IMR-90 (cell line): ENCODE measurements at regions not wholly inside any gene's neighbourhood (a gene's known extent, or its start where the extent isn't known, plus 50 kb on each side); places are given as distances from the start of the nearest gene placed in this dataset.

Experiments used
- ATAC-seq: fragments of 200-7000 bp; cut with Tn5 transposase; 2 replicates; pipeline ENCODE4 v1.9.1; 2020; ENCODE audit warnings: low read depth, mild to moderate bottlenecking, moderate library complexity
- BruUV-seq: library from RNA; stranded (reverse); fragments of 400-500 nt; replicated peaks from 2 replicates; lab custom pipeline; 2021; lab: Mats Ljungman, UMichigan
- CTCF ChIA-PET: fragments of 300-600 bp; formaldehyde crosslinking; extraction: SDS; loops from one replicate; lab custom pipeline; 2021; ENCODE audit warnings: antibody characterized with exemption; lab: Yijun Ruan, JAX
- POLR2A ChIA-PET: fragments of 300-600 bp; sonication (Branson Sonifier 250); formaldehyde crosslinking; loops from one replicate; lab custom pipeline; 2022; ENCODE audit warnings: antibody characterized with exemption; ENCODE audit not compliant: unreplicated experiment; lab: Charles Lee
- DNase-seq: peaks from one replicate; pipeline ENCODE4 v3.0.0; 2013
- H2AFZ ChIP-seq: replicated peaks from 2 replicates; pipeline ENCODE3; 2013; ENCODE audit warnings: low read length, mild to moderate bottlenecking; ENCODE audit not compliant: poor library complexity
- H2AK5ac ChIP-seq: 2 replicates; pipeline ENCODE4 v1.6.1; 2013; ENCODE audit warnings: low read depth, low read length, inconsistent platforms
- H2AK9ac ChIP-seq: replicated peaks from 2 replicates; pipeline ENCODE3; 2013; ENCODE audit warnings: mild to moderate bottlenecking, low read depth, low read length, moderate library complexity; ENCODE audit not compliant: poor library complexity
- H2BK120ac ChIP-seq: 2 replicates; pipeline ENCODE4 v1.6.1; 2013; ENCODE audit warnings: low read depth, low read length, inconsistent platforms
- H2BK15ac ChIP-seq: 3 replicates; pipeline ENCODE4 v1.6.1; 2013; ENCODE audit warnings: low read depth, low read length, inconsistent platforms
- H2BK20ac ChIP-seq: 2 replicates; pipeline ENCODE4 v1.6.1; 2013; ENCODE audit warnings: low read depth, mild to moderate bottlenecking, inconsistent platforms, low read length, moderate library complexity
- H2BK5ac ChIP-seq: 2 replicates; pipeline ENCODE4 v1.6.1; 2013; ENCODE audit warnings: mild to moderate bottlenecking, low read depth, low read length, inconsistent platforms; ENCODE audit not compliant: poor library complexity, severe bottlenecking
- H3K14ac ChIP-seq: replicated peaks from 2 replicates; pipeline ENCODE4 v1.6.1; 2013; ENCODE audit warnings: low read depth, low read length, inconsistent platforms
- H3K18ac ChIP-seq: 2 replicates; pipeline ENCODE4 v1.6.1; 2013; ENCODE audit warnings: low read depth, low read length, control low read depth
- H3K23ac ChIP-seq: 2 replicates; pipeline ENCODE4 v1.6.1; 2013; ENCODE audit warnings: low read depth, low read length, inconsistent platforms
- H3K27ac ChIP-seq: 2 replicates; pipeline ENCODE4 v1.5.1; 2013; ENCODE audit warnings: mild to moderate bottlenecking, control low read depth, low read length; ENCODE audit not compliant: insufficient read depth
- H3K27me3 ChIP-seq: 2 replicates; pipeline ENCODE4 v1.6.1; 2013; ENCODE audit warnings: low read length; ENCODE audit not compliant: control insufficient read depth, insufficient read depth
- H3K36me3 ChIP-seq: 2 replicates; pipeline ENCODE4 v1.6.1; 2013; ENCODE audit warnings: low read length, mixed read lengths; ENCODE audit not compliant: control insufficient read depth, insufficient read depth
- H3K4ac ChIP-seq: 2 replicates; pipeline ENCODE4 v1.6.1; 2013; ENCODE audit warnings: low read depth, low read length, inconsistent platforms
- H3K4me1 ChIP-seq: 2 replicates; pipeline ENCODE4 v1.6.1; 2013; ENCODE audit warnings: low read length, mixed read lengths; ENCODE audit not compliant: control insufficient read depth, insufficient read depth
- H3K4me2 ChIP-seq: 2 replicates; pipeline ENCODE4 v1.6.1; 2013; ENCODE audit warnings: low read depth, mild to moderate bottlenecking, control low read depth, low read length, moderate library complexity
- H3K4me3 ChIP-seq: 2 replicates; pipeline ENCODE4 v1.5.1; 2013; ENCODE audit warnings: low read depth, mild to moderate bottlenecking, control low read depth, low read length, moderate library complexity; ENCODE audit not compliant: insufficient read depth
- H3K56ac ChIP-seq: 2 replicates; pipeline ENCODE4 v1.6.1; 2013; ENCODE audit warnings: low read length, inconsistent platforms; ENCODE audit not compliant: insufficient read depth; ENCODE audit errors: extremely low read depth
- H3K79me1 ChIP-seq, 2 experiments: 2 replicates each; pipeline ENCODE4 v1.6.1; 2013; ENCODE audit warnings: low read length in 2 of 2, inconsistent platforms in 1 of 2, low read depth in 1 of 2
- H3K9ac ChIP-seq: 2 replicates; pipeline ENCODE4 v1.6.1; 2013; ENCODE audit warnings: low read depth, low read length, control low read depth
- H3K9me1 ChIP-seq: 2 replicates; pipeline ENCODE4 v1.6.1; 2013; ENCODE audit warnings: low read length, inconsistent platforms; ENCODE audit not compliant: insufficient read depth
- H3K9me3 ChIP-seq: 2 replicates; pipeline ENCODE4 v1.6.1; 2013; ENCODE audit warnings: low read length; ENCODE audit not compliant: control insufficient read depth, insufficient read depth
- H4K20me1 ChIP-seq: 2 replicates; pipeline ENCODE4 v1.6.1; 2013; ENCODE audit warnings: low read length, inconsistent platforms; ENCODE audit not compliant: insufficient read depth
- H4K5ac ChIP-seq: 2 replicates; pipeline ENCODE4 v1.6.1; 2013; ENCODE audit warnings: mild to moderate bottlenecking, low read depth, low read length, control low read depth
- H4K8ac ChIP-seq, 2 experiments: 2 replicates each; pipeline ENCODE4 v1.6.1; 2013; ENCODE audit warnings: low read depth in 2 of 2, low read length in 2 of 2, control low read depth in 1 of 2, inconsistent platforms in 1 of 2
- H4K91ac ChIP-seq: 2 replicates; pipeline ENCODE4 v1.6.1; 2013; ENCODE audit warnings: low read depth, low read length, inconsistent platforms; ENCODE audit not compliant: insufficient read depth
- CHD1 ChIP-seq: IDR thresholded peaks from 2 replicates; pipeline ENCODE4 v1.6.1; 2012; ENCODE audit warnings: low read depth, low read length, improper control_type of control experiment
- ELK1 ChIP-seq: fragments of 150-350 bp; IDR thresholded peaks from 2 replicates; pipeline ENCODE4 v1.6.1; 2016; ENCODE audit warnings: low read depth, mild to moderate bottlenecking, low read length, moderate library complexity, borderline replicate concordance
- FOS ChIP-seq: fragments of 150-350 bp; IDR thresholded peaks from 2 replicates; pipeline ENCODE4 v1.6.1; 2016; ENCODE audit warnings: low read depth, low read length
- MAFK ChIP-seq: IDR thresholded peaks from 2 replicates; pipeline ENCODE4 v1.6.1; 2012; ENCODE audit warnings: low read depth, low read length, improper control_type of control experiment
- MAZ ChIP-seq: IDR thresholded peaks from 2 replicates; pipeline ENCODE4 v1.6.1; 2012; ENCODE audit warnings: low read depth, mild to moderate bottlenecking, low read length, improper control_type of control experiment, moderate library complexity, borderline replicate concordance
- MXI1 ChIP-seq: IDR thresholded peaks from 2 replicates; pipeline ENCODE4 v1.6.1; 2012; ENCODE audit warnings: low read depth, mild to moderate bottlenecking, low read length, moderate library complexity, borderline replicate concordance
- NFE2L2 ChIP-seq: fragments of 150-350 bp; IDR thresholded peaks from 2 replicates; pipeline ENCODE4 v1.6.1; 2016; ENCODE audit warnings: low read depth, mild to moderate bottlenecking, low read length
- POLR2A ChIP-seq: IDR thresholded peaks from 2 replicates; pipeline ENCODE4 v1.6.1; 2012; ENCODE audit warnings: mild to moderate bottlenecking, low read depth, low read length
- RFX5 ChIP-seq: IDR thresholded peaks from 2 replicates; pipeline ENCODE4 v1.8.0; 2012; ENCODE audit warnings: low read depth, mild to moderate bottlenecking, low read length, moderate library complexity
- USF2 ChIP-seq: fragments of 150-350 bp; IDR thresholded peaks from 2 replicates; pipeline ENCODE4 v1.6.1; 2017; ENCODE audit warnings: mild to moderate bottlenecking, antibody characterized with exemption, low read length, low read depth
- WGBS, 2 experiments: methylation state at CpG; one replicate each; pipeline versions ENCODE4 v1.1.5 to v1.1.7; 2013; ENCODE audit warnings: missing lambda C conversion rate in 2 of 2; ENCODE audit not compliant: insufficient read length in 1 of 2; ENCODE audit errors: extremely low coverage in 2 of 2; 5-methylcytosine and 5-hydroxymethylcytosine counted together
- dilution Hi-C: fragments of 300-500 bp; cut with HindIII; formaldehyde crosslinking; loops from one replicate; pipeline ENCODE4 v1.14.3; 2018; ENCODE audit warnings: low sequenced_read_pairs; ENCODE audit not compliant: unreplicated experiment
- in situ Hi-C: fragments of 300-500 bp; cut with MboI; formaldehyde crosslinking; loops from 3 replicates; pipeline ENCODE4 v1.14.3; 2019; ENCODE audit warnings: low sequenced_read_pairs, inconsistent platforms, mixed read lengths
- intact Hi-C: fragments of 100-400 bp; cut with micrococcal nuclease; formaldehyde crosslinking; loops from 2 replicates; pipeline ENCODE4 v1.10.0; 2022

GRCh38 chr4:152169683-152170082 lies 366.2 kb downstream of the FBXW7 start:
- H3K27ac ChIP-seq, result no peak overlapping the region
- H3K23ac ChIP-seq, result no peak overlapping the region
- ATAC-seq (no peak), DNase-seq (no peak)
- no peaks in the 10 kb centered on the region for H4K20me1 ChIP-seq
- intact Hi-C loops, result no loop called here
- H3K4ac ChIP-seq, result no peak overlapping the region
- ChIA-PET POLR2A (no interaction called here), CTCF (no interaction called here)
- no CpG with 5 or more reads among the region's 6 CpGs for WGBS, 2 experiments
- no peaks in the 10 kb centered on the region for H3K9me3 ChIP-seq
- no peak overlapping the region for H3K56ac ChIP-seq
- H2BK15ac ChIP-seq, result no peak overlapping the region
- H3K14ac ChIP-seq, result no peak overlapping the region
- no peak overlapping the region for H2AK5ac ChIP-seq
- H4K8ac ChIP-seq, result no peak overlapping the region
- H3K18ac ChIP-seq, result no peak overlapping the region
- no peak overlapping the region for H3K9ac ChIP-seq
- H3K4me3 ChIP-seq, result no peak overlapping the region
- H3K36me3 ChIP-seq, result no peaks in the 10 kb centered on the region
- H2AFZ ChIP-seq, result no peak overlapping the region
- no peaks in the 10 kb centered on the region for H3K4me1 ChIP-seq
- no peak overlapping the region for H2BK5ac ChIP-seq
- dilution Hi-C loops, result no loop called here
- BruUV-seq, result no TSS peak
- H3K9me1 ChIP-seq, result no peaks in the 10 kb centered on the region
- H2AK9ac ChIP-seq, result no peak overlapping the region
- TF ChIP-seq MAFK, result no peak
- no peak for TF ChIP-seq NFE2L2
- TF ChIP-seq USF2, result no peak
- no peak for TF ChIP-seq RFX5
- no peak for TF ChIP-seq FOS
- no peak for TF ChIP-seq MXI1
- TF ChIP-seq ELK1, result no peak
- TF ChIP-seq CHD1, result no peak
- no peak for TF ChIP-seq POLR2A
- no peak for TF ChIP-seq MAZ
- H3K79me1 ChIP-seq, result no peaks in the 10 kb centered on the region
- H3K27me3 ChIP-seq, result peaks cover 12% of the 10 kb centered on the region; the same call in 1 of the 2 replicates
- no peak overlapping the region for H2BK120ac ChIP-seq
- no peak overlapping the region for H4K91ac ChIP-seq
- H2BK20ac ChIP-seq, result no peak overlapping the region
- in situ Hi-C loops, result no loop called here
- H4K5ac ChIP-seq, result no peak overlapping the region
- no peak overlapping the region for H3K4me2 ChIP-seq
